Progenitor cell of endocrine pancreas (in vitro differentiated cells): ENCODE measurements at regions not wholly inside any gene's neighbourhood (a gene's known extent, or its start where the extent isn't known, plus 50 kb on each side); places are given as distances from the start of the nearest gene placed in this dataset.

Source experiments
- DNase-seq: peaks from one replicate; pipeline ENCODE4 v3.0.0; 2021; ENCODE audit warnings: low spot score; ENCODE audit not compliant: unreplicated experiment
- H3K27ac Mint-ChIP-seq: 2 replicates; pipeline ENCODE4 v1.8.0; 2021; ENCODE audit warnings: mild to moderate bottlenecking, moderate library complexity, mixed read lengths
- H3K27me3 Mint-ChIP-seq: 2 replicates; pipeline ENCODE4 v1.8.0; 2021; ENCODE audit warnings: mixed read lengths
- H3K36me3 Mint-ChIP-seq: 2 replicates; pipeline ENCODE4 v1.8.0; 2022; ENCODE audit warnings: mixed read lengths; ENCODE audit not compliant: insufficient read depth
- H3K4me1 Mint-ChIP-seq: 2 replicates; pipeline ENCODE4 v1.8.0; 2021; ENCODE audit warnings: low read depth, mixed read lengths
- H3K4me3 Mint-ChIP-seq: 2 replicates; pipeline ENCODE4 v1.8.0; 2021; ENCODE audit warnings: low read depth, mild to moderate bottlenecking, moderate library complexity, mixed read lengths
- H3K9me3 Mint-ChIP-seq: 2 replicates; pipeline ENCODE4 v1.8.0; 2021; ENCODE audit warnings: low read depth, mixed read lengths
- TF ChIP-seq, protein P1 (sequence below): fragments of 200-600 bp; sonication (generic); IDR thresholded peaks from one replicate; pipeline ENCODE4 v1.5.0; 2021; ENCODE audit warnings: antibody characterized with exemption, mild to moderate bottlenecking; ENCODE audit not compliant: unreplicated experiment

DNA sequence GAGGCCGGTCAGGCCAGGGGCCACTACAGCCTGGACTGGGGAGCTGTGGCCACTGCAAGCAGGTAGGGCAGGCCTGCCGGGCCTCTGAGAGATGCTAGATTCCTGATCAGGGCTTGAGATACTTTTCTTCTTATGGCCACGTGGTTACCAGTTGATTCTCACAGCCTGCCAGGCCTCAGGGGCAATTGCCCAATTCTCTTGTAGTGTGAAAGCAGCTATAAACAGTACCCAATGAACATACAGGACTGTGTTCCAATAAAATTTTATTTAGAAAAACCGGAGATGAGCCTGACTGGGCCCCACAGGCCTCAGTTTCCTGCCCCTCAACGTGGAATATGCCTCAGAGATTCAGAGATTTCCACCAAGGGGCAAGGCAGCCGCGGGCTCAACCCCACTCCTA lies 475.2 kb downstream of the TCERG1L start:
- Mint-ChIP-seq H3K4me1 (no peaks in the 10 kb centered on the region), H3K27me3 (peaks cover 8% of the 10 kb centered on the region), H3K9me3 (no peaks in the 10 kb centered on the region), H3K27ac (no peak overlapping the region), H3K4me3 (no peak overlapping the region), H3K36me3 (no peaks in the 10 kb centered on the region)
- TF ChIP-seq, protein P1, sequence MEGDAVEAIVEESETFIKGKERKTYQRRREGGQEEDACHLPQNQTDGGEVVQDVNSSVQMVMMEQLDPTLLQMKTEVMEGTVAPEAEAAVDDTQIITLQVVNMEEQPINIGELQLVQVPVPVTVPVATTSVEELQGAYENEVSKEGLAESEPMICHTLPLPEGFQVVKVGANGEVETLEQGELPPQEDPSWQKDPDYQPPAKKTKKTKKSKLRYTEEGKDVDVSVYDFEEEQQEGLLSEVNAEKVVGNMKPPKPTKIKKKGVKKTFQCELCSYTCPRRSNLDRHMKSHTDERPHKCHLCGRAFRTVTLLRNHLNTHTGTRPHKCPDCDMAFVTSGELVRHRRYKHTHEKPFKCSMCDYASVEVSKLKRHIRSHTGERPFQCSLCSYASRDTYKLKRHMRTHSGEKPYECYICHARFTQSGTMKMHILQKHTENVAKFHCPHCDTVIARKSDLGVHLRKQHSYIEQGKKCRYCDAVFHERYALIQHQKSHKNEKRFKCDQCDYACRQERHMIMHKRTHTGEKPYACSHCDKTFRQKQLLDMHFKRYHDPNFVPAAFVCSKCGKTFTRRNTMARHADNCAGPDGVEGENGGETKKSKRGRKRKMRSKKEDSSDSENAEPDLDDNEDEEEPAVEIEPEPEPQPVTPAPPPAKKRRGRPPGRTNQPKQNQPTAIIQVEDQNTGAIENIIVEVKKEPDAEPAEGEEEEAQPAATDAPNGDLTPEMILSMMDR, result no peak
- DNase-seq, result no peak

DNA sequence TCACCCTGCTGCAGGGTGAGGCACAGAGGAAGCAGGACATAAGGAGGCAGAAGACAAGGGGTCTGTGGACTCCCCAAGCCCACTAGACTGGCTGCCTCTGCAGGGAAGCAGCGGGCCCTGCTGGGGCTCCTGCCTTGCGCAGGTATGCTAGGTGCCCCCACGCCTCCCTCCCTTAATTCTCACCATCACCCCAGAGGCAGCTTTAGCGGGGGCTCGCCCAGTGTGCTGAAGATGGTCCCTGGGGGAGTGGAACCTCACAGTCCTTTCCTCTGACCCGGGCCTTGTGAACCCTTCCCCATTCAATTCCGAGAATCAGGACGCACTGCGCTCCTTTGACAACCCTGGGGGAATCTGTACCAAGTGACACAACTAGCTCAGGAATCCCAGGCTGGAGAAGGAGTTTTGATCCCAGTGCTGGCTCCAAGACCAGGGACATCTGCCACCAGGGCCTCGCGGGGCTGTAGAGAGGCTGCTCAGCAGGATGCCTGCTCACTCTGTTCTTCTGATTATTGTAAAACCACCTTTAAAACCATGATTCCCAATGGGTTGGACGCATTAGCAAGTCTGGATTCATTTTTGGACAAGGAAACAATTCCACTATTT lies 468.4 kb downstream of the TCERG1L start:
- H3K36me3 Mint-ChIP-seq, result no peaks in the 10 kb centered on the region
- H3K4me3 Mint-ChIP-seq, result no peak overlapping the region
- no peaks in the 10 kb centered on the region for H3K9me3 Mint-ChIP-seq
- no peak for DNase-seq
- no peaks in the 10 kb centered on the region for H3K4me1 Mint-ChIP-seq
- peaks cover 4% of the 10 kb centered on the region for H3K27me3 Mint-ChIP-seq
- H3K27ac Mint-ChIP-seq, result no peak overlapping the region
- TF ChIP-seq, protein P1, result no peak

DNA sequence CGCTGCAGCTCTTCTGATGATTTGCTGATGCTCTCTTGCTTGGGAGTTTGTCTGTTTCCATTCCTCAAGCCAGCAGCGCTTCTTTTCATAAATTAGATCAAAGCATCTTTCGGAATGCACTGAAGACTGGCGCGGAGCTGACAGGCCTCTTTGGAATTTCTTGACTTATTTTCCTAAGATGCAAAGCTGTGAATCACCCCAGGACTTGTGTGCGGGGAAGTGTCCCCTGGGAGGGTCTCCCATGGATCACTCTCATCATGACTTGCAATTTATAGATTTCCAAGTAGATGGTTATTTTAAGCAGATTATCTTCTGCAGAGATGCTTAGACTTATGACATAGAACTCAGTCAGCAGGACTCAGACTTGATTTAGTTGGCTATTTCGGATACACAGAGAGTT lies 467.2 kb downstream of the TCERG1L start:
- H3K27me3 Mint-ChIP-seq, result no peaks in the 10 kb centered on the region
- TF ChIP-seq, protein P1, result no peak
- H3K4me1 Mint-ChIP-seq, result no peaks in the 10 kb centered on the region
- H3K4me3 Mint-ChIP-seq, result no peak overlapping the region
- no peak for DNase-seq
- H3K36me3 Mint-ChIP-seq, result no peaks in the 10 kb centered on the region
- H3K27ac Mint-ChIP-seq, result no peak overlapping the region
- H3K9me3 Mint-ChIP-seq, result no peaks in the 10 kb centered on the region

DNA sequence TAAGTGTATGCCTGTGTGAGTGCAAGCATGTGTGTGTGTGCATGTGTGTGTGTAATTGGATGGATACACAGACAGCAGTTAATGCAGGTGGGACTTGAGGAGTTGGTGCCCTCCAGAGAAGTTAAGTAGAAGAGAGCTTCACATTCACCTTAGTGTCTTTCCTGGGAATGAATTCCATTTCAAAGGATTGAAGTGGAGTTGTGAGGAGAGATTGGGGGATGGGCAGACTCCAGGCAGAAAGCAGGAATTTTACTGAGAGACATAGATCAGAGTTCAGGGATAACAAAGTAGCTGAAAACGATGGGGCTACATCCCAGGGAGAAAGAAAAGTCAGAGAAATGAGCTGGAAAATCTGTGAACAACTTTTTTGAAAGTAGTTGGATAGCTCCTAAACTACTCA lies 464.4 kb downstream of the TCERG1L start:
- Mint-ChIP-seq H3K4me3 (no peak overlapping the region), H3K4me1 (no peaks in the 10 kb centered on the region), H3K27ac (no peak overlapping the region), H3K27me3 (no peaks in the 10 kb centered on the region), H3K9me3 (peaks cover 8% of the 10 kb centered on the region), H3K36me3 (no peaks in the 10 kb centered on the region)
- no peak for DNase-seq
- TF ChIP-seq, protein P1, result no peak

DNA sequence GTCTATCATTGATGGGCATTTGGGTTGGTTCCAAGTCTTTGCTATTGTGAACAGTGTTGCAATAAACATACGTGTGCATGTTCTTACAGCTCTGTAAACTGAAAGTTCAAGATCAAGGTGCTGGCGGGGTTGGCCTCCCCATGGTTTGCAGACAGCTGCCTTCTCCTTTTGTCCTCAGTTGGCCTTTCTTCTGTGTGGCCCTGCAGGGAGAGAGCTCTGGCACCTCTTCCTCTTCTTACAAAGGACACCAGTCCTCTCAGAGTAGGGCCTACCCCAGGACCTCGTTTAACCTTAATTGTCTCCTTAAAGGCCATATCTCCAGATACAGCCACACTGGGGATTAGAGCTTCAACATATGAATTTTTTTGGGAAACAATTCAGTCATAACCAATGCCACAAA lies 462.7 kb downstream of the TCERG1L start:
- H3K27ac Mint-ChIP-seq, result no peak overlapping the region
- no peaks in the 10 kb centered on the region for H3K4me1 Mint-ChIP-seq
- DNase-seq, result no peak
- H3K36me3 Mint-ChIP-seq, result no peaks in the 10 kb centered on the region
- peaks cover 17% of the 10 kb centered on the region for H3K9me3 Mint-ChIP-seq
- no peaks in the 10 kb centered on the region for H3K27me3 Mint-ChIP-seq
- TF ChIP-seq, protein P1, result no peak
- no peak overlapping the region for H3K4me3 Mint-ChIP-seq
